G401.6 (cell line): ENCODE measurements at regions not wholly inside any gene's neighbourhood (a gene's known extent, or its start where the extent isn't known, plus 50 kb on each side); places are given as distances from the start of the nearest gene placed in this dataset.

Experiments used
- FAIRE-seq: peaks from 2 replicates; lab custom pipeline; 2012; peaks lifted over from hg19 to GRCh38; lab: Jason Lieb, UNC

- FAIRE-seq = no peak
Measured at GRCh38 chr11:105553025-105553424, 56.8 kb upstream of the GRIA4 start.

- FAIRE-seq = no peak
Measured at GRCh38 chr11:105548359-105548758, 61.5 kb upstream of the GRIA4 start.

GRCh38 chr11:105538588-105538987 lies 71.3 kb upstream of the GRIA4 start:
- no peak for FAIRE-seq

- FAIRE-seq = no peak
Measured at GRCh38 chr11:105537531-105537930, 72.3 kb upstream of the GRIA4 start.

- FAIRE-seq = no peak
Measured at GRCh38 chr11:105524286-105524685, 85.6 kb upstream of the GRIA4 start.

GRCh38 chr11:105520706-105521345 lies 89.0 kb upstream of the GRIA4 start:
- no peak for FAIRE-seq

- no peak for FAIRE-seq
Measured at GRCh38 chr11:105507496-105508254, 102.2 kb upstream of the GRIA4 start.

GRCh38 chr11:105492010-105492409 lies 117.9 kb upstream of the GRIA4 start:
- FAIRE-seq = no peak

- no peak for FAIRE-seq
Measured at GRCh38 chr11:105491394-105491793, 118.5 kb upstream of the GRIA4 start.

- FAIRE-seq = no peak
Measured at GRCh38 chr11:105490333-105490732, 119.5 kb upstream of the GRIA4 start.

GRCh38 chr11:105489446-105489845 lies 120.4 kb upstream of the GRIA4 start:
- no peak for FAIRE-seq

- no peak for FAIRE-seq
Measured at GRCh38 chr11:105486929-105487328, 122.9 kb upstream of the GRIA4 start.

- no peak for FAIRE-seq
Measured at GRCh38 chr11:105469931-105470330, 139.9 kb upstream of the GRIA4 start.

GRCh38 chr11:105468154-105468553 lies 141.7 kb upstream of the GRIA4 start:
- no peak for FAIRE-seq

- no peak for FAIRE-seq
Measured at GRCh38 chr11:105466582-105467228, 143.2 kb upstream of the GRIA4 start.

- FAIRE-seq = no peak
Measured at GRCh38 chr11:105458071-105458470, 151.8 kb upstream of the GRIA4 start.

- no peak for FAIRE-seq
Measured at GRCh38 chr11:105456950-105457349, 152.9 kb upstream of the GRIA4 start.

- no peak for FAIRE-seq
Measured at GRCh38 chr11:105449100-105449734, 160.7 kb upstream of the GRIA4 start.

GRCh38 chr11:105448703-105449079 lies 161.2 kb upstream of the GRIA4 start:
- FAIRE-seq = no peak

- FAIRE-seq = no peak
Measured at GRCh38 chr11:105447936-105448702, 161.8 kb upstream of the GRIA4 start.

GRCh38 chr11:105443623-105444022 lies 166.2 kb upstream of the GRIA4 start:
- FAIRE-seq = no peak
